ENCODE measurements at regions not wholly inside any gene's neighbourhood (a gene's known extent, or its start where the extent isn't known, plus 50 kb on each side); places are given as distances from the start of the nearest gene placed in this dataset.

DNA sequence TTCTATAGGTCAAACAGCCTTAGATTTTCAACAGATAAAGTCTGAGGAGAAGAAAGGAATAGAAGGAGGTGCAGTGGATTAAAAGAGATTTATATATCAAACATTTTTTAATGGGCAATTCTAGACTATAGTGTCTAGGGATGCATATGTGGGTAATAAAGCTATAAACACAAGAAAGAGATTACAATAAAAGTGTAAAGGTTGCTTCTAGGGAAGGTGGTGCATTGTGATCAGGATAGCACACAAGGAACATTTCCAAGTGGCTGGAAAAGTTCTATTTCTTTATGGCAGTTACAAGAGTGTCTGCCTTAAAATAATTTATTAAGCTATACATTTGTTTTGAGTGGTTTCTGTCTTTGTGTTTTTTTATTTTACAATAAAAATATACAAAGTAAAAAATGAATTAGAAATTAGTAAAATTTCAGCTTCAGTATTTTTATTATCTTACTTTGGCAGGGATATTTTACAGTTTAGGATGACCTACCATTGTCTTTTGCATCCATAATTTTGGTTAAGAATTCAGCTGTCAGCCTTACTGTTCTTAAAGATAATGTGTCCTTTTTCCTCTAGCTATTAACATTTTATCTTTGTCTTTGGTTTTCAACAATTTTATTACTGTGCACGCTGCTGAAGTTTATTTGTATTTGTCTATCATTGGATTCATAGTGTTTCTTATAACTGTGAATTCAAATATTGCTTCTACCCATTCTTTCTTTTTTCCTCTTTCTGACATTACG lies 221.8 kb downstream of the LACC1 start:
- no peak for DNase-seq

DNA sequence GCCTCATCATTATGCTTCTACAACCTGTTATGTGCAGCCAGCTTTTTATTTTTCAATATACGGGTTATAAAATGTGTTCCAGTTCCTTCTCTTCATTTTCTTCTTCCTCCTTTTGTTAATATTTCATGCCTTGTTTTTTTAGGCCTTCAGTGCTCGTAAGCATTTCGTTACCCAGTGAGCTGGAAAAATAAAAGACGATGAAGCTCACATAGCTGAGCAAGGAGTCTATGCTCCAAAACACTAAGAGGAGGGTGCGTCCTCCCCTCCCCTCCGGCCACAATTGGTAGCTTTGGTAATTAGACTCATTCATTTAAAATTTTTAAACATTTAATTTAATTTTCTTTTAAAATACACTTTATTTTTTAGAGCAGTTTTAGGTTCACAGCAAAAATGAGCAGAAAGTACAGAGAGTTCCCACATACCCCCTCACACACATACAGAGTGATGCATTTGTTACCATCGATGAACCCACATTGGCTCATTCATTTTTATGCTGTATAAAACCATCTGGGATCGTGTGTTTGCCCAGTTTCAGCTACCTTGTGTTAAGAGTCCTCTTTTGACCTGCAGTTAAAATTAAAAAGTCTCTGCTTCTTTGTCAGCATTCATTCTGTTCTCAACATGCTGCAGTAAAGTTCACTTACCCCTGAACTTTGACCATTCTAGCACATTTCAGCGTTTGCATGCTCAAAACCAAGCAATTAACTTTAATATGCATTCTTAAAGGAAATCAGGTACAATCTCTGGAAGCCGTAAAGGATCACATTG lies 223.9 kb downstream of the LACC1 start:
- no peak for DNase-seq

DNA sequence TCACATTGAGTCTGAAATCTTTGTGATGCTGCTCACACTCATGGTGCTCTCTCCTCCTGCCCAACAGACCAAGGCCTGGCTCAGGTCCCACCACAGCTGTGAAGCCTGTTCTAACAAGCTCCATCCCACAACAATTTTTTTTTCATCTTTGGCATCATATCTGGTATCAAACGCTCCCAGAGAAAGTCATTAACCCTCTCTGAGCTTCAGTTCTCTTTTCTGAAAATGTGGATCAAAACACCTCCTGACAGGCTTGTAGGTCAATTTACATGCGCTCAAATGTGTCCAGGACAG lies 224.4 kb downstream of the LACC1 start:
- DNase-seq = no peak

DNA sequence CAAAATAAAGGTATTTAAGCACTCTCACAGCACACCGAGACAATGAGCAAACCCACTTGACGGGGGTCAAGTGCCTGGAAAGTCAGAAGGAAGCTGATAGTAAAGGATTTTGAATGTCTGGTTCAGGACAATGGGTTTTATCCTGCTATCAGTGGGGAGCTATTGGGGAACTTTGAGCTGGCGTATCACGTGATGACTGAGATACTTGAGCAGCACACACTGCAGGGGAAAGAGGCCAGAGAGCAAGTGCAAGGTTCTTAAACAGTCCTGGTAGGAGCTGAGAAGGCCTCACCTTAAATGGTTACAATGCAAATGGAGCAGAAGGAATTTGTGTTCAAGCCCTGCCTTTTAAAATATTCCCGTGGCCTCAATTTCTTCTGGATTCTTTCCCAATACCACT lies 225.3 kb downstream of the LACC1 start:
- DNase-seq = no peak

DNA sequence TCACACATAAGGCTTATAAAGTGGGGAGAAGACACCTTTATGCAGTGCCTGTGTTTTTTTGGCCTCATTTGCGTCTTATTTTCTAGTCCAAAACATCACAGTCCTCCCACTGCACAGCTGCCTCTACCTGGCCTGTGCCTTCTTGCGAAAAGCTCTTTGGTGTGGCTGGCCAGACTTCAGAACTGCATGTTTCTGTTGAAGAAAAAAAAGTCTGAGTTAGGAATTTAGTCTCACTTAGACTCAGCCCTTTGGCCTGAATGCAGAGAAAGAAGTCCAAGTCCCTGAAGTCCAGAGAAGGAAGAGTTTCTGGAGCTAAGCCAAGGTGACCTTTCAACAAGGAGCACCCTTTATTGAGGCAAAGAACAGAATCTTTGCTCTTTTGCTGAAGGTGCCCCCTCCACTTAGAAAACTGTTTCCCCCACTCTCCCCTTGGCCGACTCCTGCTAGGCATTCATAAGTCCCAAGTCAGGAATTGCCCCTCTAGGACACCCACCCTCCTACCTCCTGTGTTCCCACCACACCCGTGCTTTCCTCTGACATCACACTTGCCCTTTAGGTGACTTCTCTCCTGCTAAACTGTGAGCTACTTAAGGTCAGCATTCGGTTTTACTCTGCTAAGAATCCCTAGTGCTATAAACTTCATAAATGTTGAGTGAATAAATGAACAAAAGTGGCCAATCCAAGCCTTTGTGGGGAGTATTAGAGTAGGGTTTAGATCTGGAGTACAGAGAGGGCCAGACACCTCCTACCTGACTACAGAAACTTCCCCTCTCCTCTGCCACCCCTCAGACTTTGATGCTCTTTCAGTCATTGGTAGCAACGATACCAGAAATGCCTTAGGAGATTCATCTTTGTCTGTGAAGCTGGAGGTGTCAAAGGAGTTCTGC lies 226.8 kb downstream of the LACC1 start:
- no peak for DNase-seq

DNA sequence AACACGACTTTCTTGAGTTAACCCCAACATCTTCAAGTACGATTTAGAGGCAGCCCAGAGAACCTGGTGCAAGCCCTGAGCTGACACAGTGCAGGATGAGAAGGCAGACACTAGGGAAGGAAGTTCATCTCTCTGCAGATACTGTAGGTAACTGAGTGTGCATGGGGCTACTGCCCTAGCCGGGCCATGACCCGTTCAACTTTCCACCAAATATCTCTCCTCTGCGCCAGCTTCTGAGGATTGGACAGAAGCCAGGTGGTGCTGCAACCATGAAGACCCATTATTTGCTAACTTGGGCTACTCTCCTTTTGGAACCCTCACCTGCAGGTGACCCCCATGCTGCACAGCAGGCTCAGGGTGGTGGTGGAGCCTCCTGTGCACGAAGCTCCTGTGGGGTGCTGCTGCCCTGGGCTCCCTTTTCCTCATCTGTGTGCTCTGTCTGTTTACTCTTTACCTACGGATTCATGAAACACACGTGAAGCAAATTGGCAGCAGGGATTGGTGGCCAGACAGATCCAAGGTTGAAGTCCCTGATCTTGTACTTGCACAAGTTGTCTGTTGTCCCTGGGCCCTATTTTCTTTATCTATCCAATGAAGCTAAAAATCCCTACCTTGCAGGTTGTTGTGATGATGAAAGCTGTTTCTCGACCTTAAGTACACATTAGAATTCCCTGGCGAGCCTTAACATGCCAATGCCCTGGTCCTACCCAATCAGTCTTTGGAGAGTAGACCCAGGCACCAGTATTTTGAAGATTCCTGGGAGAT lies 227.8 kb downstream of the LACC1 start:
- DNase-seq = no peak

DNA sequence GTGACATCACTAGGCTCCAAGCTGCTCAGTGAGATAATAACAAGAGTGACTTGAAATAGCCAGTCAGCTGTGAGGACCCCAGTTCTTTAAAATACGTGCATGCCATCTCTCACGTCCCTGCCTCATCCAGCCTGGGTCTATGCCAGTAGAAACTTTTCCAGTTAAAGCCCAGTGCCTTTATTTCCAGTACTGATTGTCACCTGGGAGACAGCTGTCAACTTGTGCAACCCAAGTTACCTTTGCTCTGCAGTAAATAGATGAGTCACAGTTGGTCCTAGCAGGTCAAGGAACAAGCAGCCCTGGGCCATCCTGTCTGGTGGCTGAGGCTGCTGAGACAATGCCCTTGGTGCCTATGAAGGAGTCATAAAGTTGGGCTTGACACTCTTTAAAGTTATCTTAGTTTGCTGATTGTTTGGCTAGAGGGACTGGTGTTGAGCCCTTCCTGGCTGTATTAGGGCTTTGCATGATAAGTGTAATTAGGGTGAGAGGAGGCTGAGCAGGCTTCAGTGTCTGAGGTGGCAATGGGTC lies 228.7 kb downstream of the LACC1 start:
- no peak for DNase-seq

DNA sequence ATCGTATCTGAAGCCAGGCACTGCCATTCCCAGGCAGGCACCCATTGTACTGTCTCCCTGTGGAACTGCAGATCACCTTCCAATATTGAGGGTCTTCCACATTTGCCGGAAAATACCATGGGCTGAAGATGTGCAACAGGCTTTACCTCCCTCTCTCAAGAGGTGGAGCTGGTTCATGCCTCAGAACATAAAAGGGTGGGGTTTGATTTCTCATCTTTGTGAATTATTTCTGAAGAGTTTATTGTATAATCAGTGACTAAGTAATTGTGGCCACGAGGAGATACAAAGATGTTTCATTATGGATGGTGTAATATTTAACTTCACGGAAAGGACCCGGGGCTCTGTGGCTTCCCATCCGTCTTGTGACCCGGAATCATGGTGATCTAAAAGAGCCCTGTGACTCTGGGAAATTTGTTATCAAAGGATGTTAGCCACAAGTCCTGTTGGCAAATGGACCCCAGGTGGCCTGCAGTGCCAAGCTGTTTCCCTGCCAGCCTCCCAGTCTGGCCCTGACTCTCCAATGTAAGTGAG lies 230.5 kb downstream of the LACC1 start:
- no peak for DNase-seq

DNA sequence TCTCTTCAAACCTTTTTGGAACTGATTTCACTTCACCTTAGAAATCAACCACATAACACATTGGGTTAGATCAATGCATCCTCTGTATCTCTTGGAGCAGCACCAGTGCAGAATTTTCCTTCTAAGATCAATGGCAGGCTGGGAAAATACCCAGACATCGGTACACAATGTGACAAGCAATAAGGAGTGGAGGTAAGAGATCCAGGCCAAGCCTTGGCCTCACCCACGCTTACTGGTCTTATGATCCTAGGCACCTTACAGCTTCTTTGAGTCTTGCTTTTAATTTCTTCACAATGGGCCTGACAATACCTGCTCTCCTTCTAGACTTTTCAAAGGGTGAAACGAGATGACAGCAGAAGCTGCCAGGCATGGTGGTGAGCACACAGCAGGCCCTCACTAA lies 232.0 kb downstream of the LACC1 start:
- no peak for DNase-seq

DNA sequence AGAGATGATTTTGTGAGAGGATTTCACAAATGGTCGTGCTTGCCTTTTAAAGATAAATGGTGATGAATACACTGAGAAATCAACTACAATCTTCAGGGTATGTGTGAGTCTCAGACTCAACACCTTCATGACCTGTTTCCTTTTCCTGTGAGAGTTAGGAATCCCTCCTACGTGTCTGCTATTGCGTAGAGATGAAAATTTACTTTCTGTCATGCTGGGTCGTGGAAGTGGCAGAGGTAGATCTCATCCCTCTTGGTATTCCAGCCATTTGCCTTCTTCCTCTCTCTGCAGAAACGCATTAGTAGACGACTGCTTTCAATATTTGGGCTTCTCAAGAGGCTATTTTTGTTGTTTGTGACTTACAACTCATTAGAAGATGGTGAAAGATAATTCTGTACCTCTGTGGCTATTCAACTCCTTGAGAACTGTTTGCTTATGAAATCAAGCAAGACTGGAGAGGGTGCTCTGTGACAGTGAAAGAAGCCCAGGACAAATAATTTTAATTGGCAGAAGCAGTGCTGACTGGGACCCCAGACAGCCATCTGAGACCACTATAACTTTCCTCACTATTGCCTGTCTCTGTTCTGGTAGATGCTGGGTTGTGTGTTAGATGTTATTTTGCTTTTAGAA lies 233.1 kb downstream of the LACC1 start:
- no peak for DNase-seq

DNA sequence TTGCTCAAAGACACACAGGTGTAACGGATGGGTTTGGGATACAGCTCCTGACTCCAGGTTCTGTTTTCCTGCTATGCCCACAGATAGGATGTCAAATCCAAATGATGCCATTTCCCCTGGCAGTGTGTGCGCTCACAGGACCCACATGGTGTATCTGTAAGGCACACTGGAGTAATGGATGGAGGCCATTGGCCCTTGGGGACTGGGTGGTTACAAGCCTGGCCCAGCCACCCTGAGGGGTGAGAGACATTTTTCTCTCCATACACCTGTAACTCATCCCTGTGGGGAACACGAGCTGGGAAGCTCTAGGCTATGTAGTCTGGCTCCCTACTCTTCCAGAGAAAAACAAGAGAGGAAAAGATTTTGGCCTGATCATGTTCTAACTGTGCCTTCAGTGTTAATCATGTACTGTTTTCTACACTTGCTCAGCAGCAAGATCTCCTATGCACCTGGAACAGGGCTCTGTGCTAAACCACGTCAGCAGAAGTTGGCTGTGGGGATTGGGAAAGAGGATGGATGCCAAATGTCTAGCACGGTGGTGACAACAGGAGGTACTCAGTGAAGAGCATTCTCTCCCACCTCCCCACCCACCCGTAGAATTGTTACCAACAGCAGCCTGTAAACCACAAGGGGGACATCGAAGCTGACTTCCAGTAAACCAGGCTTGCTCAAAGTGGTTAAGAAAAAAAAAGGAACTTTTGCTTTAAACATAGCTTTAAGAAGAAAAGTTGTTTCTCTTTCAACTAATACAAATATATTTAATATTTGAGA lies 237.0 kb downstream of the LACC1 start:
- no peak for DNase-seq

DNA sequence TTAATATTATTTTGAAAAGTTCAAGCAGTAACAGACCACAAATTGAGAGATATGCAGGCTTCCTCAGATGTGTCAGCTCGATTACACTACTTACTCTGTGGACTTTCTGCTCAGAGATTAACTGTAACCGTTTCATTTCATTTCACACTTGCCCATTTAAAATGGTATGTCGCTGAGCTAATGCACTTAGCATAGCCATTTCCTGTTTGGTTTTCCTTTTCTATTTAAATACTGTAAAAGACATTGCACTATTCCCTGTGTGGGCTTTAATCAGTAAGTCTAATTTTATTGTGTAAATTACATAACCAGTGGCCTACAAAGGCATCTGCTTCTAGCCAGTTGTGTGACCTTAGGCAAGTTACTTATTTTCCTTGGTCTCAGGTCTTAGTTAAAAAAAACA lies 237.6 kb downstream of the LACC1 start:
- no peak for DNase-seq

DNA sequence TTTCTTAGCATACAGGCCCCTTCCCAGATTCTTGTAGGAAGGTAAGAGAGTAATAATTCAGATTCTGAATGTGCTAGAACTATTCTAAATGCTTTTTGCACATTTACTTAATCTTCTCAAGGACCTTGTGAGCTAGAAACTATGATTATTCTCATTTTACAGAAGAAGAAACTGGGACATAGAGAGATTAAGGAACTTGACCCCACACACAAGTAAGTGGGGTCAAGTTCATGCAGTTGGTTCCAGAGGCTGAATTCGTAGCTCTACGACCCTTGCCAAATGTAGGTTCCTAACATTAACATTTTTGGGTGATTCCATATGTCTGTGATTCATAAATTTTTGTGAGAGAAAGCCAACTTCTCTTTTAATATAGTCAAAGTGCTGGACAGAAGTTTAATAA lies 238.1 kb downstream of the LACC1 start:
- no peak for DNase-seq

DNA sequence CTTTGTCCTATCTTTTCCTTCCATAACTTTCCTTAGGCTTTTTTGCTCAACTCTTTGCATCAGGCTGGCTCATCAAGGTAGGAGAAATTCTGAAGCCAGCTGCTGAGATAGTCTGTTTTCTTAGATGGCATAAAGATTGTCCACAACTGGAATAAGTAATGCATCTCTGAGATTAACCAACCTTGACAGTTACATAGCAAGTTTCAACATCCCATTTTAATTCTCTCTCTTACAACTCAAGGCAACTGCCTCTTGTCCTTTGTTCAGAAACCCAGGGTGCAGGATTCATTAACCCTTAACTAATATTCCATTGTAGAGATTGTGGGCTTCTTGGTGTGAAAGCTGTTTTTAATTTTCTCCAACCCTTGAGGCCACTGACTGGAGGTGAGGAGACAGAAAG lies 239.2 kb downstream of the LACC1 start:
- no peak for DNase-seq

DNA sequence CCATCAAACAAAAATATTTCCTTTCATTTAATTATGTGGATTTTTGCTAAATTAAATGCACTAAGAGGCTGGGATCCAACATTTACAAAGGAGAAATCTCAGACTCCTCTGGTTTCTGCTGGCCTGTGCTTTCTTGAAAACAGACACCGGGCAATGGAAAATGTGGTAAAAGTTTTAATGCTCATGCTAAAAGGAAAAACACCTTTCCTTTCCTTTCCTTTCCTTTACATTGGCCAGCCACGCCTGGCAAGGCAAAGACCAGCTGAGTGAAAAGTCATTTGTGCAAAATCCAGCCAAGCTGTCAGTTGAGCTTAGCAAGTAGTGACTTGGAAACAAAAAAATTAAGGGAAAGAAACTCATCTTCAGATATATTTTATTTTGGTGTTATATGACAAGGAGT lies 240.3 kb downstream of the LACC1 start:
- no peak for DNase-seq

DNA sequence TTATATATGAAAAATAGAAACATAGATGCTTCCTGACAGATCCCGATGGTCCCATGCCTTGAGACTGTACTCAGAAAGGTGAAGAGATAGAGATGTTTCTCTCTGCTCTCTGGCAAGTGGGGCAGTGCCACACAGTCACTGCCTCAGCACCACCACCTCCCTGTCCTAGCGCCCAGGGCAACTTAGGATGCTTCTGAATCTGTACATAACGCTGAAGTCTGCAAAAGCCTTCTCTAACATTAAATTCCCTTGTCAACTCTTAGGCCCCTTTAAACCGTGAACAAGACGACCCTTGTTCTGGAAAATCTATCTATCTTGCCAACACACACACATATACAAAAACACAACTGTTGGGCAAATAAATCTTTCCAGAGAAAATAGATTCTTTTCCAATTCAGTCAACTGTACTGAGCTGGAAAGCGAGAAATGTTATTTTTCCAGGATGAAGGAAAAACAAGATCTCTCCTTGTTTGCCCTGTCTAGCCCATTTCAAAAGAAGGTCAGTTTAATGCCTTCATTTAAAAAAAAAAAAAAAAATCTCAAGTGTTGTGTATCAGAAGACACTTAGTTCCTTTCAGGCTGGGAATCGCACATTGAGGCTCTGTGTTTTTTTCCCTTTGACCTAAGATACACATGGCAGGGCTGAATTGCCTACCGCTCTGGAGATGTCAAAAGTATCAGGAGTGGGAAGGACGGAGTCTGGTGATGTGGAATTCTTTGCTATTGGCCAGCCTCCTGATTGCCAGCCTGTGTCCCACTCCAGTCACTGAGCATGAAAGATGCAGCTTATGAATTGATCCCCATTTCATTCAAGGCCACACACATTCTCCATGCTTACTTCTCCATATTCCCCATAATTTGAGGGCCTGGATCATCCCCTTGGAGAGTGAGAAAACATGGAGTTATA lies 241.4 kb downstream of the LACC1 start:
- DNase-seq = no peak

DNA sequence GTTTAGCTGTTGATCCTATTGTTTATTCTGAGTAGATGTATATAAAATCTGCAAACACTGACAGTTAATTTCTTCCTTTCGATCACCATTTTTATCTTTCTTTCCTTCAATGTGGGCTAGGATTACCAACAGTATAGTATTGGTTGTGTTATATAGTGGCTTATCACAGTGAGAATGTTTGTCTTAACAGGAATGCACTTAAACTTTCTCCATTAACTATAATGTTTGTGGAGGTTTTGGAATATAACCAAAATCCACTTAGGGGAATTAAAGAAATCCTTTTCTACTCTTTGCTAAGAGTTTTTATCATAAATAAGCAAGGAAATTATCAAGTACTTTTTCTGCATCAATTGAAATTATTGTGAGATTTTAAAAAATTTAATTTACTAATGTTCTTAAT lies 244.6 kb downstream of the LACC1 start:
- DNase-seq = no peak

DNA sequence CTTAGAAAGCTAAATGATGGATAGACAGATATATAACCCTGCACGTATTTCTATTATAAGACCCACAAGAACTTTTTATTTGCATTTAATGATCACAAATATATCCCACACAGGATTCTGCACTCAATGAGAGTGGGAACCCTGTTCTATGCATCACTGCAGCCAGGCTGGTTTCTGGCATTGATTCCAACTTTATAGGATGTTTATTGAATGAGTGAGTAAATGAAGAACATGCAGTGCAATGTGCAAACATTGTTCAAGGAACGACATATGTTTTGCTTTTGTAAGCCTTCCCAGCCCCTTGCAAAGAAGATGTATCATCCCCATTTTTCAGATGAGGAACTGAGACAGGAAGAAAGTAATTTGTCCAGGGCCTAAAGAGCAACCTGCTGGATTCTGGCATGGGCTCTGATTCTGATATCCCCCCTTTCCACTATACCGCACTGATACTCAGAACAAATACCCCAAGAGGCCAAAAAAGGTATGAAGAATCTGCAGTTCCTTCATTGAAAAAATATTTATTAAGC lies 246.3 kb downstream of the LACC1 start:
- DNase-seq = no peak

DNA sequence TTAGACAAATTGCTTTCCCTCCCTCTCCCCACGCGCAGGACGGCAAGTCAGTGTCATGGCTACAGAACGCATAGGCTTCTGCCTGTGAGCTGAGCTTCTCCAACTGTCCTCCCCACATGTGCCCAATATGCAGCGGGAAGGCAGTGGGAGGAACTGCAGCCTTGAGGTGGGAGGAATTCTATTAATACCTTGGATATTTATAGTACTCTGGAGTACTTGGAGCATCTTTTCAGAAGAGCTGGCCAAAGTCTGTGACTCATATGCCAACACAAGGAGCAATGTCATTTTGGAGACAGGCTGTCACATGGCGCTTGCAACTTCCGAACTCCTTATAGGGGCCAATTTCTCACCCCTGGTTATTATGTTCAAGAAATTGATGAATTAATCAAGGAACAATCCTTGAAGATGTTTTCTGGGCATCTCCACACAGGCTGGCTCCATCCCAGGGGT lies 245.0 kb upstream of the SERP2 start:
- no peak for DNase-seq

DNA sequence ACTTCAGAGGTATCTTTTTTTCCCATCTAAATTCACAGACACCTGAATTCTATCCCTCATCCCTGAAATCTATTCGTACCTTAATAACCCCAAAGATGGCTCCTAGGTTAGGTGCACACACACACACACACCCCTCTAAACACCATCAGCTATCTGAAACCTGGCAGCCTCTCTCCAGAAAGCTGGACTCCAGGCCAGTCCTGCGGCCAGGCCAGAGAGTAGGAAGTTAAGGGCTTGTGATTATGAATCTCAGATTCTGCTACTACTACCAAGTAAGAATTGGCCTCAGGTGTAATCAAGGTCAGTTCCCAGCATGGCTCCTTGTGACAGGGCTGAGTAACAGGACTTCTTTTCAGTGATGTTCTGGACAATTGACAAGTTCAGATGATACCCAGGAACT lies 244.2 kb upstream of the SERP2 start:
- no peak for DNase-seq
